CD4-positive, alpha-beta memory T cell (primary cell): ENCODE measurements at regions not wholly inside any gene's neighbourhood (a gene's known extent, or its start where the extent isn't known, plus 50 kb on each side); places are given as distances from the start of the nearest gene placed in this dataset.

Source experiments
- CTCF ChIA-PET: fragments of 350-600 bp; sonication (Branson Sonifier 250); formaldehyde crosslinking; loops from one replicate; lab custom pipeline; 2021; ENCODE audit warnings: inconsistent platforms; ENCODE audit not compliant: partially characterized antibody; lab: Charles Lee
- POLR2A ChIA-PET: fragments of 350-600 bp; sonication (Branson Sonifier 250); formaldehyde crosslinking; loops from one replicate; lab custom pipeline; 2021; ENCODE audit not compliant: partially characterized antibody; lab: Charles Lee
- DNase-seq, 5 donors: peaks; one replicate each; pipeline versions ENCODE4 v3.0.0 to v3.0.0-alpha.2; 2020 to 2022; ENCODE audit warnings: mixed read lengths in 1 of 5
- H3K27ac ChIP-seq: one replicate; pipeline ENCODE4 v1.7.0; 2013; ENCODE audit warnings: low read depth, low read length
- H3K27me3 ChIP-seq: 2 replicates; pipeline ENCODE4 v1.7.0; 2013; ENCODE audit warnings: mild to moderate bottlenecking, low read length, moderate library complexity; ENCODE audit not compliant: insufficient read depth
- H3K36me3 ChIP-seq: 2 replicates; pipeline ENCODE4 v1.7.0; 2013; ENCODE audit warnings: mild to moderate bottlenecking, low read length, moderate library complexity; ENCODE audit not compliant: insufficient read depth
- H3K4me1 ChIP-seq: 2 replicates; pipeline ENCODE4 v1.7.0; 2013; ENCODE audit warnings: mild to moderate bottlenecking, low read length, moderate library complexity; ENCODE audit not compliant: insufficient read depth
- H3K4me3 ChIP-seq, 2 donors: one replicate each; pipeline ENCODE4 v1.7.0; 2013; ENCODE audit warnings: low read length in 2 of 2, mild to moderate bottlenecking in 1 of 2
- H3K9me3 ChIP-seq, 2 donors: one replicate each; pipeline ENCODE4 v1.7.0; 2013; ENCODE audit warnings: low read length in 2 of 2, control low read depth in 1 of 2; ENCODE audit not compliant: control insufficient read depth in 1 of 2
- H3K27ac Mint-ChIP-seq, 7 donors: one replicate each; pipeline ENCODE4 v1.8.0; 2020 to 2021; ENCODE audit warnings: mixed read lengths in 7 of 7, mild to moderate bottlenecking in 6 of 7, inconsistent platforms in 3 of 7, moderate library complexity in 3 of 7
- H3K27me3 Mint-ChIP-seq, 2 donors: one replicate each; pipeline ENCODE4 v1.8.0; 2020 to 2021; ENCODE audit warnings: mixed read lengths in 2 of 2
- H3K36me3 Mint-ChIP-seq, 2 donors: one replicate each; pipeline ENCODE4 v1.8.0; 2020 to 2021; ENCODE audit warnings: mixed read lengths in 2 of 2, inconsistent platforms in 1 of 2, mild to moderate bottlenecking in 1 of 2
- H3K4me1 Mint-ChIP-seq, 4 donors: one replicate each; pipeline ENCODE4 v1.8.0; 2020 to 2021; ENCODE audit warnings: mixed read lengths in 4 of 4, mild to moderate bottlenecking in 1 of 4
- H3K4me3 Mint-ChIP-seq, 8 donors: one replicate each; pipeline ENCODE4 v1.8.0; 2020 to 2021; ENCODE audit warnings: mixed read lengths in 8 of 8, mild to moderate bottlenecking in 7 of 8, moderate library complexity in 6 of 8, inconsistent platforms in 3 of 8
- H3K9me3 Mint-ChIP-seq, 8 donors: one replicate each; pipeline ENCODE4 v1.8.0; 2020 to 2021; ENCODE audit warnings: mixed read lengths in 8 of 8, mild to moderate bottlenecking in 5 of 8, inconsistent platforms in 3 of 8, moderate library complexity in 1 of 8
- intact Hi-C: fragments of 100-400 bp; cut with micrococcal nuclease; formaldehyde crosslinking; loops from one replicate; pipeline ENCODE4 v1.15.1; 2023

DNA sequence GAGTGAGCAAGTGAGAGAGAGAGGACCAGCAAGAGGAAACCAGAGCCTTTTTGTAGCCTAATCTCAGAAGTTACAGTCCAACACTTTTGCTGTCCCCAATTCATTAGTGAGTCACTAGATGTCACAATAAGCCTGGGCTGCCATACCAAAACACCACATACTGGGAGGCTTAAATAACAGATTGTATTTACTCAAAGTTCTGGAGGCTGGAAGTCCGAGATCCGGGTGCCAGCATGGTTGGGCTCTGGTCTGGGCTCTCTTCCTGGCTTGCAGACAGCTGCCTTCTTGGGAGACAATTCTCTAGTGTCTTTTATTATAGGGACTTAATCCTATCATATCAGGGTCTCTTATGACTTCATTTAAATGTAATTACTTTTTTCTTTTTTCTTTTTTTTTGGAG, 50.7 kb upstream of the FERMT1 start:
- no peak overlapping the region for H3K27ac ChIP-seq
- intact Hi-C loops = no loop called here
- H3K36me3 ChIP-seq = no peaks in the 10 kb centered on the region
- DNase-seq = no peak
- H3K4me3 Mint-ChIP-seq = no peak overlapping the region
- CTCF ChIA-PET = interaction anchor here (0.6 kb wide), 1 partner anchor 12 kb away, joined by 3 read pairs; no protein-coding TSS in a partner anchor
- POLR2A ChIA-PET = no interaction called here
- no peak overlapping the region for H3K27ac Mint-ChIP-seq
- no peaks in the 10 kb centered on the region for H3K4me1 Mint-ChIP-seq
- peaks cover 0 to 17% (median 5%) of the 10 kb centered on the region in 8 donors for H3K9me3 Mint-ChIP-seq
- no peak overlapping the region for H3K4me3 ChIP-seq
- H3K9me3 ChIP-seq = no peaks in the 10 kb centered on the region
- no peaks in the 10 kb centered on the region for H3K4me1 ChIP-seq
- no peaks in the 10 kb centered on the region for H3K27me3 ChIP-seq
- H3K27me3 Mint-ChIP-seq = peaks cover 3 to 4% of the 10 kb centered on the region in 2 donors
- H3K36me3 Mint-ChIP-seq = no peaks in the 10 kb centered on the region
